BLaER1 (cell line): ENCODE measurements at regions not wholly inside any gene's neighbourhood (a gene's known extent, or its start where the extent isn't known, plus 50 kb on each side); places are given as distances from the start of the nearest gene placed in this dataset.
"Not testable (repeated sequence)": the region's sequence is repeated elsewhere in the genome, so short reads cannot be mapped to it uniquely, and the experiment has no call there.

Experiments
- H3K27ac ChIP-seq: shearing (Covaris generic); formaldehyde crosslinking; 2 replicates; pipeline ENCODE4 v1.8.1; 2022
- H3K27me3 ChIP-seq: shearing (Covaris generic); formaldehyde crosslinking; 2 replicates; pipeline ENCODE4 v1.8.1; 2022
- H3K36me3 ChIP-seq: shearing (Covaris generic); formaldehyde crosslinking; 2 replicates; pipeline ENCODE4 v1.8.1; 2022
- H3K4me1 ChIP-seq: shearing (Covaris generic); formaldehyde crosslinking; 2 replicates; pipeline ENCODE4 v1.8.1; 2022
- H3K4me2 ChIP-seq: shearing (Covaris generic); formaldehyde crosslinking; 2 replicates; pipeline ENCODE4 v1.8.1; 2022
- H3K4me3 ChIP-seq: shearing (Covaris generic); formaldehyde crosslinking; 2 replicates; pipeline ENCODE4 v1.8.1; 2022
- H3K9ac ChIP-seq: shearing (Covaris generic); formaldehyde crosslinking; 2 replicates; pipeline ENCODE4 v1.8.1; 2022
- H3K9me3 ChIP-seq: shearing (Covaris generic); formaldehyde crosslinking; 2 replicates; pipeline ENCODE4 v1.8.1; 2022
- H4K20me1 ChIP-seq: shearing (Covaris generic); formaldehyde crosslinking; 2 replicates; pipeline ENCODE4 v1.8.1; 2022
- Cebpa-rat ChIP-seq: shearing (Covaris generic); IDR thresholded peaks from 2 replicates; pipeline ENCODE4 v1.8.1; 2022

- Histone ChIP-seq H3K36me3 (peaks cover 55% of the 10 kb centered on the region), H3K4me3 (no peak overlapping the region), H3K27ac (no peak overlapping the region), H3K9ac (no peak overlapping the region), H3K4me2 (no peak overlapping the region), H3K4me1 (no peaks in the 10 kb centered on the region), H3K27me3 (no peaks in the 10 kb centered on the region), H4K20me1 (no peaks in the 10 kb centered on the region), H3K9me3 (no peaks in the 10 kb centered on the region)
- no peak for TF ChIP-seq Cebpa-rat
Observed at GRCh38 chr1:198841477-198841876, 202.6 kb downstream of the PTPRC start.

GRCh38 chr1:198842686-198843085 lies 203.8 kb downstream of the PTPRC start:
- Histone ChIP-seq H3K27ac (no peak overlapping the region), H3K4me2 (no peak overlapping the region), H3K27me3 (no peaks in the 10 kb centered on the region), H3K9me3 (no peaks in the 10 kb centered on the region), H3K9ac (no peak overlapping the region), H3K4me1 (no peaks in the 10 kb centered on the region), H3K4me3 (no peak overlapping the region), H4K20me1 (no peaks in the 10 kb centered on the region), H3K36me3 (peaks cover 67% of the 10 kb centered on the region)
- TF ChIP-seq Cebpa-rat = no peak

- no peak for TF ChIP-seq Cebpa-rat
- H3K27ac ChIP-seq = no peak overlapping the region
- no peaks in the 10 kb centered on the region for H3K27me3 ChIP-seq
- no peak overlapping the region for H3K9ac ChIP-seq
- peaks cover 78% of the 10 kb centered on the region for H3K36me3 ChIP-seq
- no peak overlapping the region for H3K4me3 ChIP-seq
- H3K9me3 ChIP-seq = no peaks in the 10 kb centered on the region
- no peaks in the 10 kb centered on the region for H4K20me1 ChIP-seq
- H3K4me1 ChIP-seq = no peaks in the 10 kb centered on the region
- H3K4me2 ChIP-seq = no peak overlapping the region
Observed at GRCh38 chr1:198845271-198845670, 206.4 kb downstream of the PTPRC start.

GRCh38 chr1:198845851-198846250 lies 207.0 kb downstream of the PTPRC start:
- Histone ChIP-seq H3K9me3 (no peaks in the 10 kb centered on the region), H3K4me3 (no peak overlapping the region), H3K27ac (no peak overlapping the region), H3K4me2 (no peak overlapping the region), H4K20me1 (no peaks in the 10 kb centered on the region), H3K9ac (no peak overlapping the region), H3K4me1 (no peaks in the 10 kb centered on the region), H3K36me3 (peaks cover 78% of the 10 kb centered on the region), H3K27me3 (no peaks in the 10 kb centered on the region)
- no peak for TF ChIP-seq Cebpa-rat

GRCh38 chr1:198846556-198846955 lies 207.7 kb downstream of the PTPRC start:
- no peaks in the 10 kb centered on the region for H3K27me3 ChIP-seq
- H3K4me1 ChIP-seq = no peaks in the 10 kb centered on the region
- H3K4me3 ChIP-seq = no peak overlapping the region
- H3K9me3 ChIP-seq = no peaks in the 10 kb centered on the region
- no peak for TF ChIP-seq Cebpa-rat
- H3K27ac ChIP-seq = no peak overlapping the region
- no peak overlapping the region for H3K9ac ChIP-seq
- no peaks in the 10 kb centered on the region for H4K20me1 ChIP-seq
- peaks cover 75% of the 10 kb centered on the region for H3K36me3 ChIP-seq
- H3K4me2 ChIP-seq = no peak overlapping the region

- TF ChIP-seq Cebpa-rat = no peak
- H3K27me3 ChIP-seq = no peaks in the 10 kb centered on the region
- no peak overlapping the region for H3K4me2 ChIP-seq
- peaks cover 67% of the 10 kb centered on the region for H3K36me3 ChIP-seq
- H4K20me1 ChIP-seq = no peaks in the 10 kb centered on the region
- no peak overlapping the region for H3K27ac ChIP-seq
- H3K9me3 ChIP-seq = no peaks in the 10 kb centered on the region
- H3K4me3 ChIP-seq = no peak overlapping the region
- H3K4me1 ChIP-seq = no peaks in the 10 kb centered on the region
- H3K9ac ChIP-seq = no peak overlapping the region
Observed at GRCh38 chr1:198848206-198848605, 209.4 kb downstream of the PTPRC start.

GRCh38 chr1:198848649-198849048 lies 209.8 kb downstream of the PTPRC start:
- Histone ChIP-seq H3K4me1 (no peaks in the 10 kb centered on the region), H3K27ac (no peak overlapping the region), H3K36me3 (peaks cover 65% of the 10 kb centered on the region), H3K27me3 (no peaks in the 10 kb centered on the region), H3K9ac (no peak overlapping the region), H4K20me1 (no peaks in the 10 kb centered on the region), H3K4me3 (no peak overlapping the region), H3K4me2 (no peak overlapping the region), H3K9me3 (no peaks in the 10 kb centered on the region)
- no peak for TF ChIP-seq Cebpa-rat

GRCh38 chr1:198849093-198849492 lies 210.3 kb downstream of the PTPRC start:
- TF ChIP-seq Cebpa-rat = no peak
- no peaks in the 10 kb centered on the region for H3K9me3 ChIP-seq
- H3K36me3 ChIP-seq = peaks cover 67% of the 10 kb centered on the region
- no peaks in the 10 kb centered on the region for H4K20me1 ChIP-seq
- no peak overlapping the region for H3K4me2 ChIP-seq
- no peak overlapping the region for H3K27ac ChIP-seq
- H3K4me3 ChIP-seq = no peak overlapping the region
- no peak overlapping the region for H3K9ac ChIP-seq
- no peaks in the 10 kb centered on the region for H3K4me1 ChIP-seq
- H3K27me3 ChIP-seq = no peaks in the 10 kb centered on the region

- peaks cover 74% of the 10 kb centered on the region for H3K36me3 ChIP-seq
- no peak for TF ChIP-seq Cebpa-rat
Observed at GRCh38 chr1:198850196-198850595, 211.4 kb downstream of the PTPRC start.

GRCh38 chr1:198850966-198851365 lies 212.1 kb downstream of the PTPRC start:
- H3K4me2 ChIP-seq, H3K9me3 ChIP-seq, H3K9ac ChIP-seq, H4K20me1 ChIP-seq, H3K4me1 ChIP-seq, H3K27me3 ChIP-seq, H3K27ac ChIP-seq, H3K4me3 ChIP-seq: not testable (repeated sequence)
- peaks cover 71% of the 10 kb centered on the region for H3K36me3 ChIP-seq

More at GRCh38 chr1:198850196-198850595, 211.4 kb downstream of the PTPRC start:
- H3K27me3 ChIP-seq = no peaks in the 10 kb centered on the region
- H4K20me1 ChIP-seq = no peaks in the 10 kb centered on the region
- no peaks in the 10 kb centered on the region for H3K4me1 ChIP-seq
- H3K9me3 ChIP-seq = no peaks in the 10 kb centered on the region
- H3K4me3 ChIP-seq = no peak overlapping the region
- no peak overlapping the region for H3K27ac ChIP-seq
- H3K4me2 ChIP-seq = no peak overlapping the region
- no peak overlapping the region for H3K9ac ChIP-seq

GRCh38 chr1:198856601-198857000 lies 217.8 kb downstream of the PTPRC start:
- H3K9ac ChIP-seq = no peak overlapping the region
- H3K27me3 ChIP-seq = no peaks in the 10 kb centered on the region
- H3K36me3 ChIP-seq = peaks cover 71% of the 10 kb centered on the region
- H3K9me3 ChIP-seq = no peaks in the 10 kb centered on the region
- H3K4me1 ChIP-seq = no peaks in the 10 kb centered on the region
- no peak for TF ChIP-seq Cebpa-rat
- H3K4me3 ChIP-seq = no peak overlapping the region
- no peak overlapping the region for H3K27ac ChIP-seq
- peaks cover 51% of the 10 kb centered on the region for H4K20me1 ChIP-seq
- H3K4me2 ChIP-seq = no peak overlapping the region
